Pons (tissue), 1 donor: ENCODE measurements at regions not wholly inside any gene's neighbourhood (a gene's known extent, or its start where the extent isn't known, plus 50 kb on each side); places are given as distances from the start of the nearest gene placed in this dataset.

Source experiments
- DNase-seq: peaks from one replicate; pipeline ENCODE4 v3.0.0-alpha.2; 2016; ENCODE audit warnings: low spot score

GRCh38 chr13:86946734-86947133 lies 724.4 kb upstream of the SLITRK5 start:
- no peak for DNase-seq

GRCh38 chr13:86954341-86954740 lies 716.8 kb upstream of the SLITRK5 start:
- DNase-seq, result no peak

- no peak for DNase-seq
Observed at GRCh38 chr13:86960876-86961275, 710.3 kb upstream of the SLITRK5 start.

- no peak for DNase-seq
Observed at GRCh38 chr13:86974251-86974994, 696.7 kb upstream of the SLITRK5 start.

- DNase-seq, result no peak
Observed at GRCh38 chr13:86974995-86975328, 696.2 kb upstream of the SLITRK5 start.

- DNase-seq, result no peak
Observed at GRCh38 chr13:86976521-86977324, 694.4 kb upstream of the SLITRK5 start.

- DNase-seq, result no peak
Observed at GRCh38 chr13:86986448-86986847, 684.7 kb upstream of the SLITRK5 start.

- DNase-seq, result no peak
Observed at GRCh38 chr13:86992251-86992650, 678.9 kb upstream of the SLITRK5 start.

- no peak for DNase-seq
Observed at GRCh38 chr13:87003265-87003664, 667.9 kb upstream of the SLITRK5 start.

- DNase-seq, result no peak
Observed at GRCh38 chr13:87005511-87005910, 665.7 kb upstream of the SLITRK5 start.

- DNase-seq, result no peak
Observed at GRCh38 chr13:87035526-87035925, 635.6 kb upstream of the SLITRK5 start.

GRCh38 chr13:87042946-87043345 lies 628.2 kb upstream of the SLITRK5 start:
- DNase-seq, result no peak

GRCh38 chr13:87052731-87053130 lies 618.4 kb upstream of the SLITRK5 start:
- no peak for DNase-seq

- no peak for DNase-seq
Observed at GRCh38 chr13:87057807-87058520, 613.2 kb upstream of the SLITRK5 start.

GRCh38 chr13:87058786-87059329 lies 612.3 kb upstream of the SLITRK5 start:
- no peak for DNase-seq

GRCh38 chr13:87078947-87079795 lies 592.0 kb upstream of the SLITRK5 start:
- no peak for DNase-seq

- DNase-seq, result no peak
Observed at GRCh38 chr13:87080100-87080779, 590.9 kb upstream of the SLITRK5 start.

- DNase-seq, result no peak
Observed at GRCh38 chr13:87084192-87084591, 587.0 kb upstream of the SLITRK5 start.

- no peak for DNase-seq
Observed at GRCh38 chr13:87087741-87088140, 583.4 kb upstream of the SLITRK5 start.

GRCh38 chr13:87089391-87089790 lies 581.8 kb upstream of the SLITRK5 start:
- DNase-seq, result no peak

- no peak for DNase-seq
Observed at GRCh38 chr13:87093399-87093798, 577.8 kb upstream of the SLITRK5 start.
